ENCODE measurements at regions not wholly inside any gene's neighbourhood (a gene's known extent, or its start where the extent isn't known, plus 50 kb on each side); places are given as distances from the start of the nearest gene placed in this dataset.
A peak's percentile ranks its signal among the peaks of the same experiment; 100 is the strongest.

DNA sequence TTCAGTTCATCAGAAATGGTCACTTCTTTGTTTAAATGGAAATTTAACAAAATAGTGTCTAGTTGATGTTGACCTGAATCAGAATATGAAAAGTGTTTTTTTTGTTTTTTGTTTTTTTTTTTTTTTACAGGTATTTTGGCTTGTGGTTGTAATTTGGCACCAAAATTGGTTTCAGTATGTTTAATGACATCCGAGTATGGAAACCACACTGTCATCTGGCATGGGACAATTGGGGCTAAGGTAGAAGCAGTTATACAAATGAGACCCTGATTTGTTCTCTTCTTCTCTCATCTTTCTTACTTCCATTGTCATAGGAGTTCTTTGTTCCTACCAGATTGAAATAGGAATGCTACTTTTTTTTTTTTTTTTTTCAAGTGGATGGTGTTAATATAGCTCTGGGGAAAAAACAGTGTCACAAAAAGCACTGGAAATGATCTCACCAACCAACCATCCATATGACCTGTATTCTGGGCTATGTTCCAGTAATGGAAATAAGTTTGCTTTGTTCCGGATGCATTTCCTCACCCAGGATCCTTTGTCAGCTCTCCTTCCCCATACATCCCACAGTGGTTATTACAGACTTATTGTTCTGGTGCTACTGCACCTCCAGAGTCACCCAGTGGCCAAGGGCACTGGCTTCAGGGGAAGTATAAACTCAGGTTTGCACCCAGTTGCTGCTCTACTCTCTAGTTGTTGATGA, 95.8 kb downstream of the ATXN3L start:
- no peak overlapping the region for H3K27ac ChIP-seq (ENCODE audit: low read depth in 1 of 2, low read length in 2 of 2)
- H3K27me3 ChIP-seq (ENCODE audit: control insufficient read depth in 4 of 4, insufficient read depth in 4 of 4, low read length in 3 of 4), result no peaks in the 10 kb centered on the region
- no peak overlapping the region for H3K4me3 ChIP-seq (ENCODE audit: low read depth in 1 of 3, low read length in 3 of 3)
- DNase-seq (ENCODE audit: low spot score), result no peak
- WGBS, result 72% methylated on average over 2 of the region's 2 CpGs
- H3K4me1 ChIP-seq (ENCODE audit: control insufficient read depth in 4 of 4, insufficient read depth in 4 of 4, low read length in 3 of 4), result peaks cover 0 to 9% (median 4%) of the 10 kb centered on the region in 4 donors
- no peaks in the 10 kb centered on the region for H3K36me3 ChIP-seq (ENCODE audit: control insufficient read depth in 4 of 4, insufficient read depth in 3 of 4, low read depth in 1 of 4, low read length in 3 of 4)
- H3K9me3 ChIP-seq (ENCODE audit: control insufficient read depth in 4 of 4, low read length in 3 of 4), result no peaks in the 10 kb centered on the region
- TF ChIP-seq JUND (IDR thresholded peaks at IDR 0.05) (peak in 1 of 2 donors; percentile 23), GABPA (IDR thresholded peaks at IDR 0.05 in 1 of 2, conservative IDR thresholded peaks at IDR 0.05 in 1 of 2) (no peak), HNF4G (IDR thresholded peaks at IDR 0.05) (no peak)
- H3K9ac ChIP-seq (ENCODE audit: low read depth in 1 of 2, low read length in 2 of 2), result no peak overlapping the region

GRCh38 chrX:13220916-13221315, 98.9 kb downstream of the ATXN3L start:
- DNase-seq (ENCODE audit: low spot score), result no peak
- TF ChIP-seq, protein P1, sequence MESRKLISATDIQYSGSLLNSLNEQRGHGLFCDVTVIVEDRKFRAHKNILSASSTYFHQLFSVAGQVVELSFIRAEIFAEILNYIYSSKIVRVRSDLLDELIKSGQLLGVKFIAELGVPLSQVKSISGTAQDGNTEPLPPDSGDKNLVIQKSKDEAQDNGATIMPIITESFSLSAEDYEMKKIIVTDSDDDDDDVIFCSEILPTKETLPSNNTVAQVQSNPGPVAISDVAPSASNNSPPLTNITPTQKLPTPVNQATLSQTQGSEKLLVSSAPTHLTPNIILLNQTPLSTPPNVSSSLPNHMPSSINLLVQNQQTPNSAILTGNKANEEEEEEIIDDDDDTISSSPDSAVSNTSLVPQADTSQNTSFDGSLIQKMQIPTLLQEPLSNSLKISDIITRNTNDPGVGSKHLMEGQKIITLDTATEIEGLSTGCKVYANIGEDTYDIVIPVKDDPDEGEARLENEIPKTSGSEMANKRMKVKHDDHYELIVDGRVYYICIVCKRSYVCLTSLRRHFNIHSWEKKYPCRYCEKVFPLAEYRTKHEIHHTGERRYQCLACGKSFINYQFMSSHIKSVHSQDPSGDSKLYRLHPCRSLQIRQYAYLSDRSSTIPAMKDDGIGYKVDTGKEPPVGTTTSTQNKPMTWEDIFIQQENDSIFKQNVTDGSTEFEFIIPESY (IDR thresholded peaks at IDR 0.05), result no peak
- TF ChIP-seq NR2F2 (IDR thresholded peaks at IDR 0.05) (no peak), FOXA1 (IDR thresholded peaks at IDR 0.05) (no peak), RXRA (IDR thresholded peaks at IDR 0.05) (no peak)
- TF ChIP-seq, protein P2, sequence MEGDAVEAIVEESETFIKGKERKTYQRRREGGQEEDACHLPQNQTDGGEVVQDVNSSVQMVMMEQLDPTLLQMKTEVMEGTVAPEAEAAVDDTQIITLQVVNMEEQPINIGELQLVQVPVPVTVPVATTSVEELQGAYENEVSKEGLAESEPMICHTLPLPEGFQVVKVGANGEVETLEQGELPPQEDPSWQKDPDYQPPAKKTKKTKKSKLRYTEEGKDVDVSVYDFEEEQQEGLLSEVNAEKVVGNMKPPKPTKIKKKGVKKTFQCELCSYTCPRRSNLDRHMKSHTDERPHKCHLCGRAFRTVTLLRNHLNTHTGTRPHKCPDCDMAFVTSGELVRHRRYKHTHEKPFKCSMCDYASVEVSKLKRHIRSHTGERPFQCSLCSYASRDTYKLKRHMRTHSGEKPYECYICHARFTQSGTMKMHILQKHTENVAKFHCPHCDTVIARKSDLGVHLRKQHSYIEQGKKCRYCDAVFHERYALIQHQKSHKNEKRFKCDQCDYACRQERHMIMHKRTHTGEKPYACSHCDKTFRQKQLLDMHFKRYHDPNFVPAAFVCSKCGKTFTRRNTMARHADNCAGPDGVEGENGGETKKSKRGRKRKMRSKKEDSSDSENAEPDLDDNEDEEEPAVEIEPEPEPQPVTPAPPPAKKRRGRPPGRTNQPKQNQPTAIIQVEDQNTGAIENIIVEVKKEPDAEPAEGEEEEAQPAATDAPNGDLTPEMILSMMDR (IDR thresholded peaks at IDR 0.05; ENCODE audit: low read depth, low read length, missing input control), result no peak
- Histone ChIP-seq H3K9ac (ENCODE audit: low read depth in 1 of 2, low read length in 2 of 2) (no peak overlapping the region), H3K27me3 (ENCODE audit: control insufficient read depth in 4 of 4, insufficient read depth in 4 of 4, low read length in 3 of 4) (no peaks in the 10 kb centered on the region), H3K4me1 (ENCODE audit: control insufficient read depth in 4 of 4, insufficient read depth in 4 of 4, low read length in 3 of 4) (peaks cover 0 to 9% (median 4%) of the 10 kb centered on the region in 4 donors), H3K27ac (ENCODE audit: low read depth in 1 of 2, low read length in 2 of 2) (no peak overlapping the region), H3K9me3 (ENCODE audit: control insufficient read depth in 4 of 4, low read length in 3 of 4) (no peaks in the 10 kb centered on the region), H3K36me3 (ENCODE audit: control insufficient read depth in 4 of 4, insufficient read depth in 3 of 4, low read depth in 1 of 4, low read length in 3 of 4) (no peaks in the 10 kb centered on the region), H3K4me3 (ENCODE audit: low read depth in 1 of 3, low read length in 3 of 3) (no peak overlapping the region)
- WGBS, result 32% methylated on average over 4 of the region's 4 CpGs

GRCh38 chrX:13219991-13220764, 99.7 kb downstream of the ATXN3L start:
- Histone ChIP-seq H3K9ac (ENCODE audit: low read depth in 1 of 2, low read length in 2 of 2) (no peak overlapping the region), H3K27me3 (ENCODE audit: control insufficient read depth in 4 of 4, insufficient read depth in 4 of 4, low read length in 3 of 4) (no peaks in the 10 kb centered on the region), H3K27ac (ENCODE audit: low read depth in 1 of 2, low read length in 2 of 2) (no peak overlapping the region), H3K4me3 (ENCODE audit: low read depth in 1 of 3, low read length in 3 of 3) (no peak overlapping the region), H3K36me3 (ENCODE audit: control insufficient read depth in 4 of 4, insufficient read depth in 3 of 4, low read depth in 1 of 4, low read length in 3 of 4) (no peaks in the 10 kb centered on the region), H3K4me1 (ENCODE audit: control insufficient read depth in 4 of 4, insufficient read depth in 4 of 4, low read length in 3 of 4) (peaks cover 0 to 9% (median 4%) of the 10 kb centered on the region in 4 donors), H3K9me3 (ENCODE audit: control insufficient read depth in 4 of 4, low read length in 3 of 4) (no peaks in the 10 kb centered on the region)
- WGBS, result 53% methylated on average over 2 of the region's 2 CpGs
- TF ChIP-seq, protein P3, sequence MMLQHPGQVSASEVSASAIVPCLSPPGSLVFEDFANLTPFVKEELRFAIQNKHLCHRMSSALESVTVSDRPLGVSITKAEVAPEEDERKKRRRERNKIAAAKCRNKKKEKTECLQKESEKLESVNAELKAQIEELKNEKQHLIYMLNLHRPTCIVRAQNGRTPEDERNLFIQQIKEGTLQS (IDR thresholded peaks at IDR 0.05), result no peak
- no peak for TF ChIP-seq GABPA (IDR thresholded peaks at IDR 0.05 in 1 of 2, conservative IDR thresholded peaks at IDR 0.05 in 1 of 2)
- TF ChIP-seq, protein P1 (IDR thresholded peaks at IDR 0.05), result no peak
- TF ChIP-seq RXRA (IDR thresholded peaks at IDR 0.05), result no peak
- no peak for TF ChIP-seq HNF4G (IDR thresholded peaks at IDR 0.05)
- no peak for TF ChIP-seq EGR1 (IDR thresholded peaks at IDR 0.05; ENCODE audit: low read depth in 2 of 2)
- no peak for TF ChIP-seq TAF1 (conservative IDR thresholded peaks at IDR 0.05)
- TF ChIP-seq FOXA2 (IDR thresholded peaks at IDR 0.05), result no peak
- TF ChIP-seq FOXA1 (IDR thresholded peaks at IDR 0.05), result no peak
- TF ChIP-seq MAX (IDR thresholded peaks at IDR 0.05), result no peak
- TF ChIP-seq RAD21 (IDR thresholded peaks at IDR 0.05), result no peak
- TF ChIP-seq, protein P2 (IDR thresholded peaks at IDR 0.05; ENCODE audit: low read depth, low read length, missing input control), result no peak
- no peak for TF ChIP-seq YY1 (IDR thresholded peaks at IDR 0.05)
- no peak for DNase-seq (ENCODE audit: low spot score)

All from liver (tissue), 8 donors.